Thyroid gland (tissue), 4 donors: ENCODE measurements at regions not wholly inside any gene's neighbourhood (a gene's known extent, or its start where the extent isn't known, plus 50 kb on each side); places are given as distances from the start of the nearest gene placed in this dataset.

ENCODE experiments used
- DNase-seq, 2 donors: peaks; one replicate each; pipeline ENCODE4 v3.0.0-alpha.2; 2019
- H3K27ac ChIP-seq, 3 donors: fragments of 200-600 bp; sonication (generic); 1 replicate in 2 of 3; 2 replicates in 1 of 3; pipeline ENCODE4 v1.5.1; 2016 to 2019; ENCODE audit warnings: mild to moderate bottlenecking in 1 of 3, moderate library complexity in 1 of 3
- H3K27me3 ChIP-seq: fragments of 200-600 bp; sonication (generic); one replicate; pipeline ENCODE4 v1.5.1; 2019
- H3K36me3 ChIP-seq, 2 donors: fragments of 200-600 bp; sonication (generic); one replicate each; pipeline ENCODE4 v1.5.1; 2016 to 2019
- H3K4me1 ChIP-seq, 2 donors: fragments of 200-600 bp; sonication (generic); one replicate each; pipeline ENCODE4 v1.5.1; 2017 to 2019
- H3K4me3 ChIP-seq, 3 donors: fragments of 200-600 bp; sonication (generic); replicated peaks in 1 of 3; 1 replicate in 2 of 3; 2 replicates in 1 of 3; pipeline ENCODE4 v1.5.1; 2016; ENCODE audit warnings: mild to moderate bottlenecking in 1 of 3
- H3K9me3 ChIP-seq: fragments of 200-600 bp; sonication (generic); one replicate; pipeline ENCODE4 v1.5.1; 2017
- CTCF ChIP-seq, 6 experiments: fragments of 200-600 bp in 3 of 6; fragments of 450-650 bp in 3 of 6; sonication (generic) in 3 of 6; IDR thresholded peaks; one replicate each; pipeline ENCODE4 v1.5.1; 2016 to 2019; ENCODE audit warnings: antibody characterized with exemption in 6 of 6, mild to moderate bottlenecking in 2 of 6, inconsistent platforms in 1 of 6, moderate library complexity in 1 of 6
- POLR2A ChIP-seq, 2 donors: fragments of 450-650 bp; IDR thresholded peaks; one replicate each; pipeline ENCODE4 v1.6.1; 2017; ENCODE audit warnings: antibody characterized with exemption in 2 of 2, mild to moderate bottlenecking in 2 of 2, moderate library complexity in 1 of 2
- WGBS, 2 donors: methylation state at CpG; one replicate each; pipeline ENCODE4 v1.1.5; 2017; 5-methylcytosine and 5-hydroxymethylcytosine counted together
- intact Hi-C: fragments of 100-400 bp; cut with DNase I; formaldehyde crosslinking; loops from one replicate; pipeline ENCODE4 v1.15.1; 2023

DNA sequence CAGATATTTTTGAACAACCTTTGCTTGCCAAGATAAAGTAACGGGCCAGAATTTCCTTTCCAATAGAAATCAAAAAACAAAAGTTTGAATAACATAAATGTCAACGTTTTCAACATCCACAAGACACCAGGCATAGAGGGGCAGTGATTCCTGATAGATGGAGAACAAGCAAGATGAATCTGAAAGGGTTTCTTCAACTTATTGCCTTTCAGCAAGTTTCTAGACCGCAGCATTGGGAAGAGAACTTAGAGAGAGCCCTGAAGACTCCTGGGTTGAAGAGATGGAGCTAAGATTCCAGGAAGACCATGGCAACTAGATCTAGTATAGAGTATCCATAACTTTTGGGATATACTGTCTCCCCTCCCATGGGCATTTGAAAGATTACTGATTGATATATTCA lies 751.4 kb upstream of the CTNND2 start:
- intact Hi-C loops: no loop called here
- no peaks in the 10 kb centered on the region for H3K27me3 ChIP-seq
- DNase-seq: no peak

GRCh38 chr5:12652201-12652600 lies 748.0 kb upstream of the CTNND2 start:
- no peak for DNase-seq
- TF ChIP-seq CTCF (IDR thresholded peaks at IDR 0.05) (no peak), POLR2A (IDR thresholded peaks at IDR 0.05) (no peak)
- intact Hi-C loops: no loop called here
- Histone ChIP-seq H3K27ac (no peak overlapping the region), H3K9me3 (no peaks in the 10 kb centered on the region), H3K27me3 (no peaks in the 10 kb centered on the region), H3K36me3 (no peaks in the 10 kb centered on the region), H3K4me3 (no peak overlapping the region), H3K4me1 (no peaks in the 10 kb centered on the region)
- WGBS, 2 donors: 83 to 89% methylated on average over 4 of the region's 4 CpGs

More for the DNA sequence above, 751.4 kb upstream of the CTNND2 start:
- Histone ChIP-seq H3K4me3 (no peak overlapping the region), H3K27ac (no peak overlapping the region), H3K4me1 (no peaks in the 10 kb centered on the region), H3K9me3 (no peaks in the 10 kb centered on the region), H3K36me3 (no peaks in the 10 kb centered on the region)
- TF ChIP-seq CTCF (IDR thresholded peaks at IDR 0.05) (no peak), POLR2A (IDR thresholded peaks at IDR 0.05) (no peak)
- 79 to 83% methylated on average over 3 of the region's 3 CpGs for WGBS, 2 donors

- no peaks in the 10 kb centered on the region for H3K9me3 ChIP-seq
- intact Hi-C loops: no loop called here
- no peaks in the 10 kb centered on the region for H3K4me1 ChIP-seq
- TF ChIP-seq POLR2A (IDR thresholded peaks at IDR 0.05) (no peak), CTCF (IDR thresholded peaks at IDR 0.05) (no peak)
- no peaks in the 10 kb centered on the region for H3K27me3 ChIP-seq
- WGBS, 2 donors: 68 to 86% methylated on average over 1 of the region's 1 CpG
- H3K27ac ChIP-seq: no peak overlapping the region
- DNase-seq: no peak
- no peaks in the 10 kb centered on the region for H3K36me3 ChIP-seq
- no peak overlapping the region for H3K4me3 ChIP-seq
Observed at GRCh38 chr5:12648558-12648957, 744.3 kb upstream of the CTNND2 start.

- Histone ChIP-seq H3K27ac (no peak overlapping the region), H3K9me3 (no peaks in the 10 kb centered on the region), H3K4me3 (no peak overlapping the region), H3K27me3 (no peaks in the 10 kb centered on the region), H3K4me1 (no peaks in the 10 kb centered on the region), H3K36me3 (no peaks in the 10 kb centered on the region)
- intact Hi-C loops: no loop called here
- TF ChIP-seq POLR2A (IDR thresholded peaks at IDR 0.05) (no peak), CTCF (IDR thresholded peaks at IDR 0.05) (no peak)
- WGBS, 2 donors: 94 to 95% methylated on average over 4 of the region's 4 CpGs
- no peak for DNase-seq
Observed at GRCh38 chr5:12647613-12648012, 743.4 kb upstream of the CTNND2 start.

DNA sequence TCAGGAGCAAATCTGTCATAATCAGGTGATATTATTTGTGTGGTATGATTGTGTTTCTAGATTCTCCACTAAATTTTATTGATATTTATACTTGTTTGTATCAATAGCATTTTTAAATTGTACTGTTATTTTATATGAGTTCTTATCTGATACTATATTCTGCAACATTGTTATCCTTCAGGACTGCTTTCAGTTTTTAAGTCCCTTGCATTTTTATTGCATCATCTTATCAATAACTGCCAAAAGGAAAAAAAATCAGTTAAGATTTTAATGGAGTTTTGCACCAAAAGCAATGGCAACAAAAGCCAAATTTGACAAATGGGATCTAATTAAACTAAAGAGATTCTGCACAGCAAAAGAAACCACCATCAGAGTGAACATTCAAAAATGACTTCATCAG lies 741.3 kb upstream of the CTNND2 start:
- no peaks in the 10 kb centered on the region for H3K9me3 ChIP-seq
- no peaks in the 10 kb centered on the region for H3K27me3 ChIP-seq
- H3K4me3 ChIP-seq: no peak overlapping the region
- TF ChIP-seq POLR2A (IDR thresholded peaks at IDR 0.05) (no peak), CTCF (IDR thresholded peaks at IDR 0.05) (no peak)
- intact Hi-C loops: no loop called here
- no peaks in the 10 kb centered on the region for H3K36me3 ChIP-seq
- no peak for DNase-seq
- no peaks in the 10 kb centered on the region for H3K4me1 ChIP-seq
- no peak overlapping the region for H3K27ac ChIP-seq
